GM11168 (cell line): ENCODE measurements at regions not wholly inside any gene's neighbourhood (a gene's known extent, or its start where the extent isn't known, plus 50 kb on each side); places are given as distances from the start of the nearest gene placed in this dataset.

Experiments used
- in situ Hi-C: fragments of 300-500 bp; cut with MboI; formaldehyde crosslinking; loops from one replicate; pipeline ENCODE4 v1.12.0; 2022; ENCODE audit warnings: low sequenced_read_pairs; ENCODE audit not compliant: unreplicated experiment

DNA sequence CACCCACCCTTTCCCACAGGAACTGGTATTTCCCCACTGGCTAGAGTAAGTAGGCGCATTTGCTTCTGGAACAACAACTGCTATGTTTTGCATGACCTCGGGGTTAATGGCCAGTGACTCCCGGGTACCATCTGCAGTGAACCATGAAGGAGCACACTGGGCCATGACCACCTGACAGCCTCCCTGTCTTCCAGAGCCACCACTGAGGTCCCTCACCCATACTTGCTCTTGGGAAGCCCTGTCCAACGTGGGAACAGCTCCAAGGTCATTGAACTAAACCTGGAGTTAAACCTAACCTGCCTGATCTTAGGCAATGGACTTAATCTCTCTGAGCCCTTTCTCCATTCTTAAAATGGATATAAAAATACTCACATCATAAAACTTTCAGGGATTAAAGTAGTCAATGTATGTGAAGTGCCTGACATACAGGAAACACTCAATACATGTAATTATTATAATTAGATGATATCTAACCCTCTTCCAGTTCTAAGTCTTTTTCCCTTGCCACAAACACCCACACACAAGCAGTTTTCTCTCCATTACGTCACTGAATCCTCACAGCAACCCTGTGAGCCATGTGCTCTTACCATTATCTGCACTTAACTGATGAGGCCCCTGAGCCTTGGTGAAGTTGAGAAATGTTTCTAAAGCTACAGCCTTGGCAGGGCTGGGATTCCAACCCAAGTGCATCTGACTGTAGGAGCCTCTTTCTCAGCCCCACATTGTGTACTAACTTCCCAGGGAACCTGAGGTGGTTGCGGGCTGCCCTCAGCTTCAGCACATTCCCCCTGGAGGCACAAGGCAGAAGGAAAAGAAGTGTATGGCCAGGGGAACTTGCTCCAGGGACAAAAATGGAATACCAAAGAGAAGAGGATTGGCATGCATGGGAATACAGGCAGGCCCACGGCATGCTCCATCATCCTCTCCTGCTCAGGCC is 74.5 kb upstream of the NCAM1 start:
- in situ Hi-C loops, result no loop called here

DNA sequence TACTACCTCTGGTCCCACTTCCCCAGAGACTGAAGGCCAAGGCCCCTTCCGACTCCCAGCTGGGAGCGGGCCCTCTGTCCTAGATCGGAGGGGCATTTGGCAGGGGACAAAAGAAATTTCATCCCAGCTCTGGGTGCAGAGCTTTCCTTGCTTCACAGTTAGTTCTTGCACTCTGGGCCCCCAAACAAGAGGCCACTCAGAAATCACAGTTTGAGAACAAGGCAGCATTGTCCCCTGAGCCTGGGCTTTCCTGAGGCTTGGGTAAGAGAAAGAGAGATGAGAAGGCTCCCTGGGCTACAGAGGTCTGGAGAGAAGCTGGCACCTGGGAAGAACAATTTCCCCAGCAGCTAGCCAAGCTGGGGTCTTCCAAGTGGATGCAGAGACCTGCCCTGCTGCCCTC is 71.8 kb upstream of the NCAM1 start:
- in situ Hi-C loops, result no loop called here

DNA sequence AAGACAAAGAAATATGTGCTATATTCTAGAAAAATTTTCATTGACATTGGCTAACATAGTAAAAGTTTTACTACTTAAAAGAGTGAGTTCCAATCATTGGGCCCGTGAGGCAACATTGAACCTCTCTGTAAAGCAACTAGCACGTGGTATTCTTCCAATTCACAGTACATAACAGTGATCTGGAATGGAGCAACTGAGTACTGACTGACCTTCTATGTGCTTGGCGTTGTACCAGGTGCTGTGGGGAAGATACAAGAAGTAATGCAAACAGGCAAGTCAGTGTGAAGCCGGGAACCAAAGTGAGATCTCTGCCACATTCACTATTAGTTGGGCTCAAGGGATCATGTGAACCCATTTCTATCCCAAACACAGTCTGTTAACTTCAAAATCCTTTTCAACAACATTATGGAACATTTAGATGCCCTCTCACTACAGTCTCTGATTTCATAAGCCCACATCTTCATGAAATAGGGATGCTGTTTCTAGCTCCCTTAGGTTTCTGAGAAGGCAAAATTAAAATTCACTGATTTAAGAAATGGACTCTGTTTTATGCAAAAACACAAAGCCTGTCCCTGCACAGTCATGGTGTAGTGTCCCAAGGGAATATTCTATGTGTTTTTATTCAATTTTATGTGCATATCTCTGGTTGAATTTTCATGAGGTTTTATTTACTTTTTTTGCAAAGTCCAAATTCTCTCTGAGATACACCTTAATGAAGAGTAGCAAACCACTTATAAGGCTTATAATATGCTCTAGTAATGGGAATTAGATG is 61.8 kb upstream of the NCAM1 start:
- in situ Hi-C loops, result no loop called here

DNA sequence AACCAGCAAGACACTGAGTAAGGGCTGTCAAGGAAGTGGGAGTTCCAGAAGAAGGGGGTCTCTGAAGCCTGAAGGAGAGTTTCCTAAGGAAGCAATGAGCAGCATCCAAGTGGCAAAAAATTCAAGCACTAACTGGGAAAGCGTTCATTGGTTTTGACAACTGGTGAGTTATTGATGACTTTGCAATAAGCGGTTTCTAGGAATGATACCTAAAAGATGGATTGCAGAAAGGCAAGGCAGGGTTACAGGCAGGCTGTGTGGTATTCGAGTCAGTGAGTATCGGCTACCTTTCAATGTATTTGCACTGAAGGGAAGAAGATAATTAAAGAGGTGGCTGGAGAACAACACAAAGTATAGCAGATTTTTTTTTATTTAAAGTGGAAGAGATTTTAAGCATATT is 59.3 kb upstream of the NCAM1 start:
- in situ Hi-C loops, result no loop called here

DNA sequence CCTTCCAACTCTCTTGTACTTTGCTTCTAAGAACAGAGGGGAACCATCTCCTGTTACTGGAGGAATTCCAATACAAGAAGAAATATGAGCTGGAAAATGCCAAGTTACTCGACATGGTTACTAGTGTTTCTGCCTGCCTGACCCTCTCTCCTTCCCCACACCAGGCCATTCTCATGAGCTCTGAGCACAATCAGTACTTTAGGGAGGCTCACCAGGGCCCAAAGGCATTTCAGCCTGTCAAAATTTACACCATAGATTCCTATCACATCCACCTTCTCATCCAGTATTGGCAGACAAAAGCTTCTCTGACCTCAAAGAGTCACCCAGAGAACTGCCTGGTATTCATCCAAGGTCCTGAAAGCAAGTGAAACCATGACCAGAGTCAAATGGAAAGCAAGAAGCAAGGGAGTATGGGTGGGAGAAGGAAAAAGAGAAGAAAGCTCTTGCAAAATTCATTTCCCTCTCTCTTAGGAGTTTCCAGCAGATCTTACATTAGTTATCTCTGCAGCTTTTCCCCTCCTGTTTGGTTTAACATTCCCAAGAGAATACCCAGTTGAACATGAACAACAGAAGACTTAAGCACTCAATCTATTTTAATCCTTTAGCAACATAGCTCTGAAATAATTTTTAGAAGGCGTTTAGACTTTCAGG is 58.7 kb upstream of the NCAM1 start:
- in situ Hi-C loops, result no loop called here

DNA sequence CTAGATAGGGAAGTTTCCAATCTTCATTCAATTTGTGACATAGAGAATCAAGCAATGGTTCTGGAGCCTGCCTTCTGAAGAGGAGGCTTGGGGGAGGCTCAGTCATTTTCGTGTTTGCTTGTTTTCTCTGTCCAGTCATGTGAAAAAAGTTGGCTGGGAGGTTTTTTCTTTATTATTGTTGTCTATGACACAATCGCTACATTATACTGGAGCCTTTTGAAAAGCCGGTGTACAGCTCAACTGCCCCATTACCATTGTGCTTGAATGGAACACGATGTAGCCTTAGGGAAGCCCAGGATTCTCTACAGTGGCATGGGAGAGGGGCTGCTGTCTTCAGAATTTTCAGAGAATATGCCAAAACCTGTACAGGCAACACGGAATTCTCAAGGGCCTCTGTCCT is 57.9 kb upstream of the NCAM1 start:
- in situ Hi-C loops, result no loop called here

DNA sequence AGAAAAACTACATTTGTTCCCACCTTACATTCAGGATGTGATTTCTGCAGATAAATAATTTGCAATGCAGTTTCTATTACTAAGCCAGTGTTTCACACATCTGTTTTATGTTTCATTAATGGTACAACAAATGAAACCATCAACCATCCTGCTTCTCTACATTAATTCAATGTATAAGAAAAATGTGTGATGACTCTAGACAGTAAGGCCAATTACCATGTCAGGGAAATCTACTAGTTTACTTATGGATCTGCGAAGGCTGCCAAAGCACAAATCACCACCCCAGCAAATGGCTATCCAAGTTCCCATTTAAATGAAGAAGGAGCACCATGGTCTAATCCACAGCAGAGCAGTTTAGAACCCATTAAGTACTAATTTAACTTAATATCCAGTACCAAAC is 50.1 kb upstream of the NCAM1 start:
- in situ Hi-C loops, result no loop called here
